ENCODE measurements at regions not wholly inside any gene's neighbourhood (a gene's known extent, or its start where the extent isn't known, plus 50 kb on each side); places are given as distances from the start of the nearest gene placed in this dataset.

- TF ChIP-seq, protein P1, sequence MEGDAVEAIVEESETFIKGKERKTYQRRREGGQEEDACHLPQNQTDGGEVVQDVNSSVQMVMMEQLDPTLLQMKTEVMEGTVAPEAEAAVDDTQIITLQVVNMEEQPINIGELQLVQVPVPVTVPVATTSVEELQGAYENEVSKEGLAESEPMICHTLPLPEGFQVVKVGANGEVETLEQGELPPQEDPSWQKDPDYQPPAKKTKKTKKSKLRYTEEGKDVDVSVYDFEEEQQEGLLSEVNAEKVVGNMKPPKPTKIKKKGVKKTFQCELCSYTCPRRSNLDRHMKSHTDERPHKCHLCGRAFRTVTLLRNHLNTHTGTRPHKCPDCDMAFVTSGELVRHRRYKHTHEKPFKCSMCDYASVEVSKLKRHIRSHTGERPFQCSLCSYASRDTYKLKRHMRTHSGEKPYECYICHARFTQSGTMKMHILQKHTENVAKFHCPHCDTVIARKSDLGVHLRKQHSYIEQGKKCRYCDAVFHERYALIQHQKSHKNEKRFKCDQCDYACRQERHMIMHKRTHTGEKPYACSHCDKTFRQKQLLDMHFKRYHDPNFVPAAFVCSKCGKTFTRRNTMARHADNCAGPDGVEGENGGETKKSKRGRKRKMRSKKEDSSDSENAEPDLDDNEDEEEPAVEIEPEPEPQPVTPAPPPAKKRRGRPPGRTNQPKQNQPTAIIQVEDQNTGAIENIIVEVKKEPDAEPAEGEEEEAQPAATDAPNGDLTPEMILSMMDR (conservative IDR thresholded peaks at IDR 0.05; ENCODE audit: low read depth, low read length): no peak
- TF ChIP-seq EZH2 (IDR thresholded peaks at IDR 0.05; ENCODE audit: borderline replicate concordance, low read depth, low read length, poor library complexity, severe bottlenecking): no peak
Measured at GRCh38 chr4:17068891-17069290, 170.4 kb upstream of the LDB2 start.
